Fibroblast of lung (primary cell): ENCODE measurements at regions not wholly inside any gene's neighbourhood (a gene's known extent, or its start where the extent isn't known, plus 50 kb on each side); places are given as distances from the start of the nearest gene placed in this dataset.

ENCODE experiments used
- DNase-seq, 2 donors: peaks; one replicate each; pipeline versions ENCODE4 v3.0.0 to v3.0.0-alpha.2; 2010; ENCODE audit warnings: low read depth in 2 of 2
- H2AFZ ChIP-seq: 2 replicates; pipeline ENCODE4 v1.5.1; 2012; ENCODE audit warnings: low read length, control low read depth, inconsistent platforms
- H3K27ac ChIP-seq: 2 replicates; pipeline ENCODE4 v1.5.1; 2011; ENCODE audit warnings: low read length, control low read depth; ENCODE audit not compliant: insufficient read depth
- H3K27me3 ChIP-seq: 2 replicates; pipeline ENCODE4 v1.5.1; 2011; ENCODE audit warnings: mild to moderate bottlenecking, low read length; ENCODE audit not compliant: control insufficient read depth, insufficient read depth
- H3K36me3 ChIP-seq: 2 replicates; pipeline ENCODE4 v1.5.1; 2011; ENCODE audit warnings: low read length; ENCODE audit not compliant: control insufficient read depth, insufficient read depth
- H3K4me1 ChIP-seq: 2 replicates; pipeline ENCODE4 v1.5.1; 2011; ENCODE audit warnings: low read length; ENCODE audit not compliant: control insufficient read depth, insufficient read depth; ENCODE audit errors: extremely low read depth
- H3K4me2 ChIP-seq: 2 replicates; pipeline ENCODE4 v1.5.1; 2011; ENCODE audit warnings: low read length, control low read depth; ENCODE audit not compliant: insufficient read depth; ENCODE audit errors: extremely low read depth
- H3K4me3 ChIP-seq, 4 experiments: fragments of 200-600 bp in 1 of 4; sonication (generic) in 1 of 4; replicated peaks in 1 of 4; 2 replicates each; pipeline ENCODE4 v1.5.1; 2011 to 2016; ENCODE audit warnings: low read length in 4 of 4, low read depth in 3 of 4, mild to moderate bottlenecking in 3 of 4, control low read depth in 2 of 4, inconsistent platforms in 1 of 4, mixed read lengths in 1 of 4; ENCODE audit not compliant: insufficient read depth in 1 of 4; ENCODE audit errors: control extremely low read depth in 1 of 4
- H3K79me2 ChIP-seq: 2 replicates; pipeline ENCODE4 v1.5.1; 2012; ENCODE audit warnings: mild to moderate bottlenecking, low read length, inconsistent platforms; ENCODE audit not compliant: control insufficient read depth, insufficient read depth
- H3K9ac ChIP-seq: 2 replicates; pipeline ENCODE4 v1.5.1; 2011; ENCODE audit warnings: mild to moderate bottlenecking, low read length, control low read depth; ENCODE audit not compliant: insufficient read depth
- H3K9me3 ChIP-seq: 2 replicates; pipeline ENCODE4 v1.5.1; 2012; ENCODE audit warnings: low read depth, low read length; ENCODE audit not compliant: control insufficient read depth, insufficient read depth
- H4K20me1 ChIP-seq: 2 replicates; pipeline ENCODE4 v1.5.1; 2011; ENCODE audit warnings: low read length; ENCODE audit not compliant: control insufficient read depth, insufficient read depth; ENCODE audit errors: extremely low read depth
- CTCF ChIP-seq, 2 donors: IDR thresholded peaks in 1 of 2; conservative IDR thresholded peaks in 1 of 2; 1 replicate in 1 of 2; 2 replicates in 1 of 2; pipeline ENCODE4 v1.5.1; 2011 to 2012; ENCODE audit warnings: low read length in 2 of 2, control low read depth in 1 of 2, inconsistent platforms in 1 of 2, low read depth in 1 of 2, mild to moderate bottlenecking in 1 of 2
- EZH2 ChIP-seq: IDR thresholded peaks from 2 replicates; pipeline ENCODE4 v1.5.1; 2012; ENCODE audit warnings: low read length, control low read depth, mild to moderate bottlenecking; ENCODE audit errors: missing control alignments

GRCh38 chr20:17836303-17836861, 132.2 kb downstream of the SNX5 start:
- no peaks in the 10 kb centered on the region for H3K36me3 ChIP-seq
- H3K4me3 ChIP-seq: peak overlapping the region in 1 of 4 experiments; percentile 18
- peaks cover 27% of the 10 kb centered on the region for H3K4me1 ChIP-seq
- H3K79me2 ChIP-seq: no peaks in the 10 kb centered on the region
- H3K9ac ChIP-seq: no peak overlapping the region
- peak overlapping the region; percentile 81 for H3K4me2 ChIP-seq
- DNase-seq: peak; percentile 95 to 96
- peak overlapping the region; percentile 90 for H3K27ac ChIP-seq
- H3K27me3 ChIP-seq: no peaks in the 10 kb centered on the region
- no peaks in the 10 kb centered on the region for H3K9me3 ChIP-seq
- TF ChIP-seq EZH2 (no peak), CTCF (conservative IDR thresholded peaks at IDR 0.05 in 1 of 2, IDR thresholded peaks at IDR 0.05 in 1 of 2; ENCODE audit: low read depth in 1 of 2, low read length in 2 of 2) (no peak)
- H2AFZ ChIP-seq: peak overlapping the region; percentile 68
- no peaks in the 10 kb centered on the region for H4K20me1 ChIP-seq

GRCh38 chr20:17835934-17836300, 132.7 kb downstream of the SNX5 start:
- peaks cover 25% of the 10 kb centered on the region for H3K4me1 ChIP-seq
- TF ChIP-seq CTCF (conservative IDR thresholded peaks at IDR 0.05 in 1 of 2, IDR thresholded peaks at IDR 0.05 in 1 of 2; ENCODE audit: low read depth in 1 of 2, low read length in 2 of 2): no peak
- no peak for TF ChIP-seq EZH2
- peak overlapping the region in 1 of 4 experiments; percentile 18 for H3K4me3 ChIP-seq
- no peaks in the 10 kb centered on the region for H3K36me3 ChIP-seq
- no peaks in the 10 kb centered on the region for H3K79me2 ChIP-seq
- no peaks in the 10 kb centered on the region for H3K9me3 ChIP-seq
- H2AFZ ChIP-seq: peak overlapping the region; percentile 68
- no peaks in the 10 kb centered on the region for H4K20me1 ChIP-seq
- H3K4me2 ChIP-seq: peak overlapping the region; percentile 81
- DNase-seq: peak in 1 of 2 donors; percentile 43
- no peaks in the 10 kb centered on the region for H3K27me3 ChIP-seq
- peak overlapping the region; percentile 33 for H3K9ac ChIP-seq
- peak overlapping the region; percentile 90 for H3K27ac ChIP-seq

- Histone ChIP-seq H4K20me1 (no peaks in the 10 kb centered on the region), H3K9me3 (no peaks in the 10 kb centered on the region), H2AFZ (no peak overlapping the region), H3K4me2 (peak overlapping the region; percentile 16), H3K27me3 (no peaks in the 10 kb centered on the region), H3K79me2 (no peaks in the 10 kb centered on the region), H3K27ac (peak overlapping the region; percentile 90), H3K36me3 (no peaks in the 10 kb centered on the region), H3K4me1 (peaks cover 25% of the 10 kb centered on the region), H3K4me3 (no peak overlapping the region), H3K9ac (no peak overlapping the region)
- no peak for TF ChIP-seq CTCF (conservative IDR thresholded peaks at IDR 0.05 in 1 of 2, IDR thresholded peaks at IDR 0.05 in 1 of 2; ENCODE audit: low read depth in 1 of 2, low read length in 2 of 2)
- TF ChIP-seq EZH2: no peak
- peak; percentile 81 to 90 for DNase-seq
These were observed 133.2 kb downstream of the SNX5 start for GRCh38 chr20:17835240-17835933.
